GM12873 (cell line): ENCODE measurements at regions not wholly inside any gene's neighbourhood (a gene's known extent, or its start where the extent isn't known, plus 50 kb on each side); places are given as distances from the start of the nearest gene placed in this dataset.

Experiments
- CTCF ChIP-seq: IDR thresholded peaks from 2 replicates; pipeline ENCODE4 v1.5.1; 2012; ENCODE audit warnings: low read depth, mild to moderate bottlenecking, moderate library complexity, low read length, control low read depth; ENCODE audit not compliant: insufficient read depth; ENCODE audit errors: missing control alignments

- no peak for TF ChIP-seq CTCF
Observed at GRCh38 chr1:208772891-208773290, 528.7 kb upstream of the PLXNA2 start.

- no peak for TF ChIP-seq CTCF
Observed at GRCh38 chr1:208775841-208776240, 531.7 kb upstream of the PLXNA2 start.

- no peak for TF ChIP-seq CTCF
Observed at GRCh38 chr1:208778417-208778816, 534.2 kb upstream of the PLXNA2 start.

GRCh38 chr1:208781391-208782045 is 537.3 kb upstream of the PLXNA2 start:
- no peak for TF ChIP-seq CTCF

- no peak for TF ChIP-seq CTCF
Observed at GRCh38 chr1:208782186-208782585, 538.0 kb upstream of the PLXNA2 start.

- no peak for TF ChIP-seq CTCF
Observed at GRCh38 chr1:208785629-208786028, 541.4 kb upstream of the PLXNA2 start.

- TF ChIP-seq CTCF, result no peak
Observed at GRCh38 chr1:208787219-208787618, 543.0 kb upstream of the PLXNA2 start.
